ENCODE measurements at regions not wholly inside any gene's neighbourhood (a gene's known extent, or its start where the extent isn't known, plus 50 kb on each side); places are given as distances from the start of the nearest gene placed in this dataset.

DNA sequence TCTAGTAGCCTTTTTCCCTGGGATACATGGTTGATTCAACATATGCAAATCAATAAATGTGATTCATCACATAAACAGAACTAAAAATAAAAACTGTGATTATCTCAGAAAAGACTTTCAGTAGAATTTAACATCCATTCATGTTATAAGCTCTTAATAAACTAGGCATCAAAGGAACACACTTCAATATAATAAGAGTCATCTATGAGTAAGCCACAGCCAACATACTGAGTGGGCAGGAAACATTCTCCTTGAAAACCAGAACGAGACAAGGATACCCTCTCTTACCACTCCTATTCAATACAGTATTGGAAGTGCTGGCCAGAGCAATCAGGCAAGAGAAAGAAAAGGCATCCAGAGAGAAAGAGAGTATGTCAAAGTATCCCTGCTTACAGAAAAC is 239.9 kb downstream of the ATPSCKMT start:
- WGBS, 2 experiments (ENCODE audit: extremely low coverage in 2 of 2, insufficient read length in 1 of 2): no CpG with 5 or more reads among the region's 1 CpG

More for the DNA sequence above, 239.9 kb downstream of the ATPSCKMT start:
- H4K91ac ChIP-seq (ENCODE audit: insufficient read depth, low read depth, low read length): no peak overlapping the region
- no peak overlapping the region for H3K4ac ChIP-seq (ENCODE audit: low read depth, low read length)
- no peak overlapping the region for H2BK120ac ChIP-seq (ENCODE audit: low read depth, low read length)
- TF ChIP-seq POLR2A (IDR thresholded peaks at IDR 0.05; ENCODE audit: low read depth, low read length) (no peak), MAFK (IDR thresholded peaks at IDR 0.05; ENCODE audit: low read depth, low read length) (no peak), RFX5 (IDR thresholded peaks at IDR 0.05; ENCODE audit: low read depth, low read length) (no peak), SMC3 (IDR thresholded peaks at IDR 0.05; ENCODE audit: low read depth, low read length) (no peak), NFE2L2 (IDR thresholded peaks at IDR 0.05; ENCODE audit: low read depth, low read length) (no peak), MAZ (IDR thresholded peaks at IDR 0.05; ENCODE audit: borderline replicate concordance, low read depth, low read length) (no peak), FOS (IDR thresholded peaks at IDR 0.05; ENCODE audit: low read depth, low read length) (no peak), MXI1 (IDR thresholded peaks at IDR 0.05; ENCODE audit: borderline replicate concordance, low read depth, low read length) (no peak), CHD1 (IDR thresholded peaks at IDR 0.05; ENCODE audit: low read depth, low read length) (no peak)
- no peak overlapping the region for H2BK5ac ChIP-seq (ENCODE audit: low read depth, low read length, poor library complexity, severe bottlenecking)
- DNase-seq (peak; percentile 14), ATAC-seq (ENCODE audit: low read depth) (no peak)
- no peak overlapping the region for H3K27ac ChIP-seq (ENCODE audit: insufficient read depth, low read length)
- H2AFZ ChIP-seq (replicated peaks; ENCODE audit: low read length, poor library complexity): no peak overlapping the region
- no peaks in the 10 kb centered on the region for H3K36me3 ChIP-seq (ENCODE audit: control insufficient read depth, insufficient read depth, low read length)
- no peak overlapping the region for H4K8ac ChIP-seq (ENCODE audit: low read depth in 2 of 2, low read length in 2 of 2)
- H3K4me2 ChIP-seq (ENCODE audit: low read depth, low read length): no peak overlapping the region
- ChIA-PET CTCF (no interaction called here), POLR2A (ENCODE audit: unreplicated experiment) (no interaction called here)
- H3K23ac ChIP-seq (ENCODE audit: low read depth, low read length): no peak overlapping the region
- no peak overlapping the region for H2BK15ac ChIP-seq (ENCODE audit: low read depth, low read length)
- H3K9me3 ChIP-seq (ENCODE audit: control insufficient read depth, insufficient read depth, low read length): no peaks in the 10 kb centered on the region
- BruUV-seq (replicated peaks): no TSS peak
- H3K9me1 ChIP-seq (ENCODE audit: insufficient read depth, low read length): no peaks in the 10 kb centered on the region
- in situ Hi-C loops (cut with MboI; ENCODE audit: low sequenced_read_pairs): no loop called here
- no peak overlapping the region for H3K4me3 ChIP-seq (ENCODE audit: insufficient read depth, low read depth, low read length)
- H2AK9ac ChIP-seq (replicated peaks; ENCODE audit: low read depth, low read length, poor library complexity): no peak overlapping the region
- no peaks in the 10 kb centered on the region for H3K79me1 ChIP-seq (ENCODE audit: low read depth in 1 of 2, low read length in 2 of 2)
- no peak overlapping the region for H3K18ac ChIP-seq (ENCODE audit: low read depth, low read length)
- dilution Hi-C loops (cut with HindIII; ENCODE audit: low sequenced_read_pairs, unreplicated experiment): no loop called here
- intact Hi-C loops (cut with micrococcal nuclease): no loop called here
- H3K14ac ChIP-seq (replicated peaks; ENCODE audit: low read depth, low read length): no peak overlapping the region
- no peak overlapping the region for H3K9ac ChIP-seq (ENCODE audit: low read depth, low read length)
- no peak overlapping the region for H2AK5ac ChIP-seq (ENCODE audit: low read depth, low read length)
- H2BK20ac ChIP-seq (ENCODE audit: low read depth, low read length): no peak overlapping the region
- no peak overlapping the region for H4K5ac ChIP-seq (ENCODE audit: low read depth, low read length)
- no peaks in the 10 kb centered on the region for H4K20me1 ChIP-seq (ENCODE audit: insufficient read depth, low read length)
- no peaks in the 10 kb centered on the region for H3K27me3 ChIP-seq (ENCODE audit: control insufficient read depth, insufficient read depth, low read length)
- H3K4me1 ChIP-seq (ENCODE audit: control insufficient read depth, insufficient read depth, low read length): no peaks in the 10 kb centered on the region
- H3K56ac ChIP-seq (ENCODE audit: extremely low read depth, insufficient read depth, low read length): no peak overlapping the region

All from IMR-90 (cell line).